GM19324 (cell line): ENCODE measurements at regions not wholly inside any gene's neighbourhood (a gene's known extent, or its start where the extent isn't known, plus 50 kb on each side); places are given as distances from the start of the nearest gene placed in this dataset.

Source experiments
- ATAC-seq: cut with Tn5 transposase; IDR thresholded peaks from one replicate; pipeline ENCODE4 v1.9.1; 2021; ENCODE audit warnings: mild to moderate bottlenecking, moderate library complexity; ENCODE audit not compliant: unreplicated experiment, low FRiP score

DNA sequence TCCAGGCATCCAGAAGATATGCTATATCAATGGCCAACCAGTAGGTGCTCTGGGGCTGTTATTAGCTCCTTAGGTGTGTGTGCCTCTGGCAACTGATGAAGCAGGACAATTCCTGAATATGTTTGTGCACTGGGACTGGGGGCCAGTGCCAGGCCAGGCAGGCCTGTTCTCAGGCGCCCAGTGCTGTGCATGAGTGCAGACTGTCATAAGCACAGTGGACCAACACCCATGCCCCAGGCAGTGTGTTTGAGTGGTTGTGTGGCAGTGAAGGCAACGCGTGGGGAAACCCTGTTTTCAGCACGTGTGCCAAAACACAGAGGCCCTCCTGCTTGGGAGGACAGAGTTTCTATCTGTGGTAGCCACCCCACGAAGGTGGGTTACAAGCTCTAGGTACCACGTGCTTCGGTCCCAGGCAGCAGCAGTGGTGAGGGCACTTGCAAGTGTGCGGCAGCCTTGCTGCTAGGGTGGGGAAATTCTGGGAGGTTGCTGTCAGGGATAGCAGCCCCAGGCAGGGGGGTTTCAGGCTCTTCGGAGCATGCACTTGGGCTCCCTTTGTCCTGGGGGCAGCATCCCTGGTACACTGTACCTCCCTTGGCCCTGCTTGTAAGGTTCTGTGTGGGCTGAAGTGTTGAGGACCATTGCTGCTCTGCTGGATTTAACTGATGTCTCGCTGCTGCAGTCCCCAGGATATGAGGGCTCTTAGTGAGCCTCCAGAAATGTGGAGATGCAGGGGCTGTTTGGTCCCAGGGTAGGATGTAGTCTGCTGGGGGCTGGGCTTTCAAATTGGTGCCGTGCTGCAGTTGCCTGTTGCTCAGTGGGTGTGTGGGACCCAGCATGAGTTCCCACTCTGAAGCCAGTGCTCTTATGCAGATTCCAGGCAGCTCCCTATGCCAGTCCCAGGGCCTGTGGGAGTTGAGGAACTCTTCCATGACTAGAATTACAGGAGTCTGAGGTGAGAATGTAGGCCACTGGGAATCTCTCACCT lies 280.9 kb downstream of the RPRM start:
- no peak for ATAC-seq

DNA sequence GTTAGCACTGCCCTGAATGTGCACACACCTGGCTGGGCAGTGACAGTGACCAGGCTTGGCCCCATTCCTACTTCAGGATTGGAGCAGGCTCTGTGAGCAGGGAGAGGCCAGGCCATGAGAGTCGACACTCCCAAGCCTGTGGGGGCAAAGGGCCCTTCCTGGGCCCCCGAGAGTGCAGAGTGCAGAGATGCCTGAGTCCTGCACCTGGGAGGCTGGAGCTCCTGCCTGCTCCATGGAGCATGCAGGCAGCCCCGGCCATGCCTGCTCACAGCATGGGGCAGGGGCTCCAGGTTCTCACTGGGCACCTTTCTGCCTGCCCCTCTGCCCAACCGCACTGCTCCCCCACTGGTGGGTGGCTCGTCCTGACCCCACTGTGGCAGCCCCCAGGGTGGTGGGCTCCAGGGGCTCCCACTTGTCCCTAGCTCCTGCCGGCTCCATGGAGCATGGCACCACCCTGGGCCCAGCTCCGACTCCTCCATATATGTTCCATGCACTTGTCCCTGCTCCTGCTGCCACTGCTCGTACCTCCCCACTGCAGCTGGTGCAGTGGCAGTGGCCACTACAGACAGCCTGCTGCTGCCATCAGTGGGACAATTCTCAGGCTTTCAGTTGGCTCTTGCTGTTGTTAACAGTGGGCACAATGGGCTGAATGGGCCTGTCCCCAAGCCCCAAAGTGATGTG lies 282.0 kb downstream of the RPRM start:
- no peak for ATAC-seq

DNA sequence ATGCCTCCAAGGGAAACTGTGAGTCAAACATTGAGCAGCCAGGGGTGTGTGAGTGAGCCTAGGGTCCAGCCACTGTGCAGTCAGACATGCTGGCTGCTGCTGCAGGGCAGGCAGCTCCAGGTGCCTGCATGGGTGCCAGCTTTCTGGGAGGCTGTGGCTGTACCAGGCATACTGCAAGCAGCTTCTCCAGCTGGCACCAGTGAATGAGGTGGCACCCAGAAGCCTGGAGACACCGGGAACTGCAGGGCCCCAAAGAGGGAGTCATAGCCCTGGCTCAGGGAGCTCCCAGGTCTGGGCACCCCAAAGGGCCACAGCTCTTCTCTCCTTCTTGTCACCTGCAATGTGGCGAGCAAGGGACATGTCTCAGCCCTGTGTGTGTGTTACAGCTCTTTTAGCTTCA lies 283.2 kb downstream of the RPRM start:
- ATAC-seq, result no peak

DNA sequence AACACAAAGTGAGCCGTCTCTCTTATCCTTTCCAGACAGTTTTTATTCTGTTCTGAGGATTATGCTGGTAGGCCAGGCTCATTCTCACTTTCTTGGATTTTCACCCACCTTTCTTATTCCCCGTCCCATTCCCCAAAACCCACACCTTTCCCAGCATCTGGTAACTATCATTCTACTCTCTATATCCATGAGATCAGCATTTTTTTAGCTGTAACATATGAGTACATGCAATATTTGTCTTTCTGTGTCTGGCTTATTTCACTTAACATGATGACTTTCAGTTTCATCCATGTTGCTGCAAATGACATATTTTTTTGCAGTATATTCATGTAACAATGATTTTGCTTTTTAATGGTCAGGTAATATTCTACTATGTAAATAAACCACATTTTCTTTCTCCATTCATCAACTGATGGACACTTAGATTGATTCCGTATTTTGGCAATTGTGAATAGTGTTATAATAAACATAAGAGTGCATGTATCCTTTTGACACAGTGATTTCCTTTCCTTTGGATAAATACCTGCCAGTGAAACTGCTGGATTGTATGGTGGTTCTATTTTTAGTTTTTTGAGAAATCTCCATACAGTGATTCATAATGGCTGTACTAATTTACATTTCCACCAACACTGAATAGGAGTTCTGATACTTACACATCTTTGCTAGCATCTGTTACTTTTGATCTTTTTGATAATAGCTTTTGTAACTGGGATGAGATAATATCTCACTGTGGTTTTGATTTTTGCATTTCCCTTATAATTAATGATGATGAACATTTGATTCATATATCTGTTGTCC lies 289.3 kb downstream of the RPRM start:
- no peak for ATAC-seq

DNA sequence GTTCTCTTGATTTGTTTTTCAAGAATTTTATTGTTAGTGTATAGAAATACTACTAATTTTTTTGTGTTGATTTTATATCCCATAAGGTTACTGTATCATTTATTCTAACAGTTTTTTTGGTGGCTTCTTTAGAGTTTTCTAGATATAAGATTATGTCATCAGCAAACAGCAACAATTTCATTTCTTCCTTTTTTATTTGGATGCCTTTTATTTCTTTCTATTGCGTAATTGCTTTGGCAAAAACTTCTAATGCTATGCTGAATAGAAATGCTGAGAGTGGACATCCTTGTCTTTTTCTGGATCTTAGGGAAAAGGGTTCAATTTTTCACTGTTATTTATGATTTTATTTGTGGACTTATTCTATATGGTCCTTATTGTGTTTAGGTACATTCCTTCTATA lies 298.8 kb downstream of the RPRM start:
- ATAC-seq, result no peak

DNA sequence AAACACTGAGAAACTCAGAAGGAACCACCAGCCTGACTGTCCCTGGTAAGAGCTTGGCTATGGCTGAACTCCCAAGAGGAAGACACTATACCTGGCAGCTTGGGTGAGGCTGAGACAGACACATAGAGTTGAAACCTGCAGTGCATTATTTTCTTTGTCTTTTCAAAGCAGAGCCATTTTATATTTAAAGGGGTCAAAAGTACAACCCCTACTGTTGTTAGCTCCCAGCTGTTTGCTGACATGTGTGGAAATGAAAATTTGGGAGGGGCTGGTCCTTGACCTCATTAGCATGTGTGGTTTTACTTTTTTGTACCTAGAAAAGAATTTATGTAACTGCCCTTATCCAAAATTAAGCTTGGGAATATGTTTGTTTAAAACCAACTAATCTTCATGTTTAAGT lies 309.0 kb downstream of the RPRM start:
- no peak for ATAC-seq

DNA sequence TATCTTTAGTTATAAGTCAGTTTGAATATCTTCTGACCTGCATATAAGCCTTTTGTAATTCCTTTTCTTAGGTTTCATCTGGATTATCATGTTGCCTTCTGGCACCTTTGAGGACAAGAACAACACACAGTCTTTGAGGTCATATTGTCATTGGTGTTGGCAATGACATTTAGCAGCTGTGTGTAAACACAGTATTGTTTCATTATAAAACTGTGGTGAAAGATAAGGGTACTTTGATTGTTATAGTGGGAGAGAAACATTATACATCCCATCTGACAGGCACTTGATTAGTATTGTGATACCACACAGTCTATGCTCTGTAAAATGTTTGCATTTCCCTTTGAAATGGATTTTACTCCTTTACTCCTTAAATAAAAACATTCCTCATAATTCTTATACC lies 313.5 kb downstream of the RPRM start:
- ATAC-seq, result no peak

DNA sequence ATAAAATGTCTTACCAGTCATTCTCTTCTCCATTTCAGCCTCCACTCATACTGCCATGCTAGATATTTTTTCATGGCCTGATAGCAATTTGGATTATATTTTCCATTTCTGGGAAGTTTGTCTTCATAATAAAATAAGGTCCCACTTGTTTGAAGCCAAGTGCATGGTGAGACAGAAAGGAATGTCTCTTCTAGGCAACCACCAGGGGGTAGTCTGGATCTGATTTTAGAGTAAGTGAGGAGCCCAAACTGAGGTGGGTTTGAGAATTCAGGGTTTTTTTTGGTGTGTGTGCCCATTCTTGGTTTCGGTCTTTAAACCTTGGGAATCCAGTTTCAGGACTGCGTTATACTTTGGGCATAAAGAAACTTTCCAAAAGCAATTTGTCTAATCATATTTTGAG lies 315.5 kb downstream of the RPRM start:
- ATAC-seq, result no peak

DNA sequence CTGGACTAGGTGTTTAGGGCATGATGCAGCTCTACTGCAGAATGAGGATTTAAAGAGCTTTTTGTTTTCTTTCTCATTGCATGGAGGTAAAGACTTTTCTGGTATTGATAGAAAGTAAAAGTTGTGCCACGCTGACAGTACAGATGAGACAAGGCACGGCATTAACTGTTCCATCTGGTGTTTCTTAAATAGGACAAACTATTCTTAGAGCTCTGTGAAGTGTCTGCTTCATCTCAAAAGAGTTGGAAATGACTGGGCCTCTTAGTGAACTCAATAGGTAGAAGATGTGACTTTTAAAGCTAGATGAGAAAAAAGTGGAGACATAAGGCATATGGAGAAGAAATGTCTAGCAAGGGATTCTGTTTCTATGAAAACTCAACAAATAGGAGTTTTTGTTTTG lies 321.8 kb downstream of the RPRM start:
- no peak for ATAC-seq

DNA sequence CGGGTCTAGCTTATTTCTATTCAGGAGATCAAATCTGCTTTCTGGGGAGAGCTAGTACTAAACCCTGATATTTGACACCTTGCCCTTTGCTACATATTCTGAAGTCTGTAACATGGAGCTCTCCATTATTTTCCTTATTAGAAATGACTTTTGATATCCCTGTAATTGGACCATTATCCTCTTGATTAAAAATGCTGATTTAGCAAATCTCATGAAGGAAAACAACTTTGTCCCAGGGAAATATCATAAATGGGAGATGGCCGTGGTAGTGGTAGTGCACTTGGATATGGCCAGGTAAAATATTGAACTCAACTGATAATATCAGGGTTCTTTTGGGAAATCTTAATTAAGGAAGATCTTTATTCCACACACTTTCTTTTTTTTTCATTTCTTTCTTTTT lies 326.5 kb downstream of the RPRM start:
- no peak for ATAC-seq

DNA sequence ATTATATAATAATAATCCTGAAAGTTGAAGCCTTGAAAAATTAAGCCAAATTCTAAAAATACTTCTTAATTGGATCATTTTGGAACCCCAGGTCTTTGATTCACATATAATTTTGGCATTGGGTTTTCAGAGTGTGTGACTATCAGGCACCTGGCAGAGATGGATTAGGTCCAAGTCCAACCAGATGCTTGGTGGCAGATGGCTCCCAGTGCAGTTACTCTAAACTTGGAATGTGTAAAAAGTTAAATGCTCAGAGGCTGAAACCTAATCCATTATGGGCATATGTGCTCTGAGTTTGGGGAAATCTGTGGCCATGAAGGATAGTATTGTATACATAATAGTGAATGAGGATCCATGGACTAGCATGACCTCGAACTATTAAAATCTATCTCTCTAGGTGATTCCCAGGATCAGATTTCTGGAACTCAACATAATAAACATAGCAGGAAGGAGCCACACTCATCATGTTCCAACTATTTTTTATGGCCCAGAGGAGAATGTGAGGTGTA lies 333.0 kb downstream of the RPRM start:
- ATAC-seq, result no peak

DNA sequence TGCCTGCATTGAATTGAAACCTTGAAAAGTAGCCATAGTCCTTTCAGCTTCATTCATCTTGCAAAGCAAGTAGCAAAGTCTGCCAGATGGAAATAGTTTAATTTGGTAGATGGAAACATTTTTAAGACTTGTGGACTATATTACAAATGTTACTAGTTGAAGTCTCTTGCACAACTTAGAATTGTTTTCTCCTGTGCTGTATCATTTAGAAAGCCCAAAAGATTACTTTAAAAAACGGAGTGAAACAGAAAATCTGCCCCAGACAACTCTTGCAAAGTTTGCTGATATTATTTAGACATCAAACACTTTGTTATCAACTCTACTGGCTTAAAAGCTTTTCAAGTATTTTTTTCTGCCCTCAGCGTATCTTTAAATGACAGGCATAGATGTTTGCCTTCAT lies 335.0 kb downstream of the RPRM start:
- ATAC-seq, result no peak

DNA sequence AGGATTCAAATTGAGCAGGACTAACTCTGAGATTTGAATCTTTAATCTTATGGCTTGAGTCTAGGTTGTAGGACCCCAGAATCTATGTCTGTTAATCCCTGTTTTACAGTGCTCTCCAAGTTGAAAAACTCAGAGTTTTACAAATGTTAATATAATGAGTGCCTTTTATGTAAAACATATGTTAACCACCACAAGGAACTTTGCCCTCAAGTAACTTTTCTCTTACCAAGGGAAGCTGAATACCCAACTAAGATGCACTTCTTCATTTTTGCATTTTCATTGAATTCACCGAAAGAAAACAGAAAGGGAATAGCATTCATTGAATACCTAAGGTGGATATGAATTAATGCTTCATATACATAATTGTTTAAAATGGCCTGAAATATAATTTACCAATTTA lies 338.1 kb downstream of the RPRM start:
- ATAC-seq, result no peak

DNA sequence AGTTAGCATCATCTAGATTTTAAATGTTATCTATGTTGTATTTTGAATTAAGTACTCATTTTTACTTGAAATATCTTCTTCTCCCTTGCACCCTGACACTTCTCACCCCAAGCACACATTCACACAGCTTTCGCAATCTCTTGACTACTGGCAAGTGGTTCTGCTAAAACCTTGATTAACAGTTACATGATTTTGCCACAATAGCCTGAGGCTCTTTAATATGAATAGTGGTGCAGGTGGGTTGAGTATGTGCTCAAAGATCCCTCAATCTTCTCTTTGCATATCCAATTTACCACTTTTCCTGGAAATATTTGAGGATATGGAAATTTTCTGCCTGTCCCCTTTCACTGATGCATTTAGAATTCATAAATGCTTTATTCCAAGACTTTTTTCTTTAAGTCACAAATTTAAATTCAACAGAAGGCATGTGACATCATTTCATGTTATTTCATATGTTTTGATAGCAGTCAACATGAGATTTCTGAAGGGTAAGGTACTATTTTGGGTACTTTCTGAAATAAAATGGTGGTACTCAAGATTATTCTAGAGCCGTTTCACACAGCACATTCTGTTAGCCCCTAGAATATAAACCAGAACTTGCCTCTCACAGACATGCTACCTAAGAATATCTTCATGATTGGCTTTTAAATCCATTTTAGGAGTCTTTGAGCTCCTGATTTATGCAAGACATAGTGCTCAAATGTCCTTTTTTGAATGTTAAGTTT lies 339.7 kb downstream of the RPRM start:
- ATAC-seq, result no peak

DNA sequence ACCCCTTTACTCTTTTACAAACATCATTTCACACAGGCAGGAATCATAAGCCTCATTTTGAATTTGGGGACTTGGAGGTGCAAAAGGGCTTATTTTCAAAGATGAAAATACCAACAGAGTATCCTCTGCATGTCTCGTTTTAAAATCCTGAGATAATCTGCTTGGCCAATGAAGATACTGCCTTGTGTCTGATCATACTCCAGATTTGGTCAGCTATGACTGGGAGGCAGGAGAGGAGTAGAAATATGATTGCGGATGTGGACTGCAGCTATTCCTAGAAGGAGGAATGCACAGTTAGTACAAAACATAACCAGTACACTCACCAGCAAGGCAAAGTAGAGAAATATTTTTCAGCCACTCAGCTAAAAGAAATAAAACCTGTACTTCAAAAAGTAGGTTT lies 342.3 kb downstream of the RPRM start:
- ATAC-seq, result no peak

DNA sequence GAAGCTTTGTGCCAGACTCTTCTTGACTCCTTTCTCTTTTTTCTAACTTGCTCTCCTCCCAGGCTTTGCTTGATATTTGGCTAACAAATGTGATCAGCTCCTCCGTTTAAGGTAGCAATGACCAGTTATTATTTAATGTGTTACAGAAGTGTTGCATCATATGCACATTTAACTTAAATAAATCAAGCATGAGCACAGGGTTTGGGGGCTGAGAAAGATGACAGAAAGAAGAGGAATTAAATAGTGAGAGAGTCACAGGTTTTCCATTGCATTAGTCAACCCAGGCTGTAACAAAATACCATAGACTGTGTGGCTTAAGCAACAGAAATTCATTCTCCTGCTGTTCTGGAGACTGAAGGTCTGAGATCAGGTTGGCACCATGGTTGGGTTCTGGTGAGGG lies 343.8 kb downstream of the RPRM start:
- ATAC-seq, result no peak

DNA sequence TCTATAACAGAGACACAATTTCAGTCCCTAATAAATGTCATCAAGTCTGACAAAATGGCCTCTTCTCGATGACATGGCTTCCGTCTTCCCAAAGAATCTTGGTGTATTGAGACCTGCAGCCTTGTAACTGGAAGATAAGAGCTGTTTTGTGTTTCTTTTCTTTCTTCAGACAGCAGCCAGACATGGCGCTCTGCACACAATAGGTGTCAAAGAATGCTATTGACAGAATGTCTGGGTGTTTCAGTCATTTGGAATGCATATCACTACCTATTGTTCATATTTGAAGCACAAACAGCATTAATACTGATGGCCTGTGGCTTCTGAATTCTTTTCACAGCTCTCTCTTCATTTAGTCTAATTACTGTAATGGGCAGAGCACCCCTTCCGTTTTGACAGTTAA lies 344.8 kb downstream of the RPRM start:
- no peak for ATAC-seq

DNA sequence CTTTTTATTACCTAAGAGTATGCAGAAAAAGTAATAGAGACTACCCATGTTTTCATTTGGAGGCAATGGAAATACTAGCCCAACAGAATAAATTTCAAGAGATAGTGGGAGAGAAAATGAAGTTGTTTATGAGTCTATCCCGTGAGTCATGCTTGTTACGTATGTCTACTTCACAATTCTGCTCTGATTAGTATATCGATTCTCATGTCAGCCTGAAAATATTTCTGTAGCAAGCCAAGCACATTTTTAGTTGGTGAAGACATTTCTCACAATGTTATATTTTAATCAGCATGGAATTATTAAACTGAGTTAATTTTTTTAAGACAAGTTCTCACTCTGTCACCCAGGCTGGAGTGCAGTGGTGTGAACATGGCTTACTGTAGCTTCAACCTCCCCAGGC lies 346.1 kb downstream of the RPRM start:
- ATAC-seq, result no peak

DNA sequence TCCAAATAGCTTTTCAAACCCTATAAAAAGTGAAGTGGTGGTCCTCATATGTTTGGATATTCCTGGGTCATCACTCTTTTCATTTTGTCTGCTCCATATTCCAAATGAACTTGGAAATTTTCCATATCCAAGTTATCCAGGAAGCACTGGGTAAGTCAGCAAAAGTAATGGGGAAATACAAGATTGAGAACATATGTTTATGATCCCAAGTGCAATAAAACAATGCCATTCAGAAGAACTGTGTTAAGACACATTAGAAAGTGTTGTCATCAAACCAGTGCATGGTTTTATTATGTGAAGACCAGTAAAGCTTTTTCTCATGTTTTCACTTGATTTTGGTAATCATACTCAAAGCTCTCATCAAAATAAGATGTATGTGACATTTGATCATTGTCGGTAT lies 363.4 kb downstream of the RPRM start:
- ATAC-seq, result no peak

DNA sequence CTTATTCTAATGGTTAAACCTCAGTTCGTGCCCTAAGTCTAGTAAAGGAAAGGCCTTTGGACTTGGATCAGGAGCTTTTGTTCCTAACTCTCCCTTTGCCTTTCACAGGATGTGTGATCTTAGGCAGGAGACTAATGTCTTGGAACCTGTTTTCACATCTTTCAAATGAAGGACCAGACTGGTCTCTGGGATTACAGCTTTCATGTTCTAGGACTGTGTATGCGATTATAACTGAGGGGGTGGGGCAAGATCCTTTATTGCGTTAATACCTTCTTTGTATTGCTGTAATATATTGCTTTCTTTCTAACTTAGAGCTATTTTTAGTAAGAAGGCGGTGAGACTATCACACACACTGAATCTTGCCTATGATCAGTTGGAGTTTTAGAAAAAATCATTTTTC lies 368.1 kb downstream of the RPRM start:
- no peak for ATAC-seq
